Cardiac muscle cell (in vitro differentiated cells and primary cell): ENCODE measurements at regions not wholly inside any gene's neighbourhood (a gene's known extent, or its start where the extent isn't known, plus 50 kb on each side); places are given as distances from the start of the nearest gene placed in this dataset.
A peak's percentile ranks its signal among the peaks of the same experiment; 100 is the strongest.

Experiments used
- DNase-seq, 2 donors: peaks; one replicate each; pipeline versions ENCODE4 v3.0.0 to v3.0.0-alpha.2; 2010 to 2017; ENCODE audit warnings: low read depth in 1 of 2, low spot score in 1 of 2
- H3K27ac ChIP-seq: fragments of 200-600 bp; sonication (generic); 2 replicates; pipeline ENCODE4 v1.5.1; 2016
- H3K27me3 ChIP-seq: fragments of 200-600 bp; sonication (generic); 2 replicates; pipeline ENCODE4 v1.6.0; 2016; ENCODE audit warnings: control low read depth
- H3K36me3 ChIP-seq: fragments of 200-600 bp; sonication (generic); 2 replicates; pipeline ENCODE4 v1.5.1; 2016; ENCODE audit warnings: control low read depth
- H3K4me1 ChIP-seq: fragments of 200-600 bp; sonication (generic); 2 replicates; pipeline ENCODE4 v1.8.1; 2017; ENCODE audit warnings: low read depth, mild to moderate bottlenecking, mixed run types
- H3K4me3 ChIP-seq: fragments of 200-600 bp; sonication (generic); 2 replicates; pipeline ENCODE4 v1.5.1; 2016; ENCODE audit warnings: mild to moderate bottlenecking
- H3K9me3 ChIP-seq: fragments of 200-600 bp; sonication (generic); 2 replicates; pipeline ENCODE4 v1.5.1; 2017; ENCODE audit warnings: low read depth, mild to moderate bottlenecking, control low read depth
- CTCF ChIP-seq: IDR thresholded peaks from 2 replicates; pipeline ENCODE4 v1.5.1; 2012; ENCODE audit warnings: low read depth, mild to moderate bottlenecking, low read length

- H3K9me3 ChIP-seq, result no peaks in the 10 kb centered on the region
- H3K27ac ChIP-seq, result no peak overlapping the region
- H3K27me3 ChIP-seq, result no peaks in the 10 kb centered on the region
- no peaks in the 10 kb centered on the region for H3K4me1 ChIP-seq
- no peak for TF ChIP-seq CTCF
- peak in 1 of 2 donors; percentile 18 for DNase-seq
- no peak overlapping the region for H3K4me3 ChIP-seq
- H3K36me3 ChIP-seq, result no peaks in the 10 kb centered on the region
Observed at GRCh38 chr6:163793011-163793983, 378.8 kb downstream of the QKI start.

GRCh38 chr6:163790266-163790840 is 375.8 kb downstream of the QKI start:
- Histone ChIP-seq H3K36me3 (no peaks in the 10 kb centered on the region), H3K27me3 (no peaks in the 10 kb centered on the region), H3K4me3 (no peak overlapping the region), H3K27ac (no peak overlapping the region), H3K9me3 (no peaks in the 10 kb centered on the region), H3K4me1 (no peaks in the 10 kb centered on the region)
- DNase-seq, result peak in 1 of 2 donors; percentile 42
- no peak for TF ChIP-seq CTCF

- Histone ChIP-seq H3K4me3 (no peak overlapping the region), H3K27me3 (no peaks in the 10 kb centered on the region), H3K36me3 (no peaks in the 10 kb centered on the region), H3K27ac (no peak overlapping the region), H3K4me1 (no peaks in the 10 kb centered on the region), H3K9me3 (no peaks in the 10 kb centered on the region)
- DNase-seq, result no peak
- no peak for TF ChIP-seq CTCF
Observed at GRCh38 chr6:163789199-163789810, 374.8 kb downstream of the QKI start.

DNA sequence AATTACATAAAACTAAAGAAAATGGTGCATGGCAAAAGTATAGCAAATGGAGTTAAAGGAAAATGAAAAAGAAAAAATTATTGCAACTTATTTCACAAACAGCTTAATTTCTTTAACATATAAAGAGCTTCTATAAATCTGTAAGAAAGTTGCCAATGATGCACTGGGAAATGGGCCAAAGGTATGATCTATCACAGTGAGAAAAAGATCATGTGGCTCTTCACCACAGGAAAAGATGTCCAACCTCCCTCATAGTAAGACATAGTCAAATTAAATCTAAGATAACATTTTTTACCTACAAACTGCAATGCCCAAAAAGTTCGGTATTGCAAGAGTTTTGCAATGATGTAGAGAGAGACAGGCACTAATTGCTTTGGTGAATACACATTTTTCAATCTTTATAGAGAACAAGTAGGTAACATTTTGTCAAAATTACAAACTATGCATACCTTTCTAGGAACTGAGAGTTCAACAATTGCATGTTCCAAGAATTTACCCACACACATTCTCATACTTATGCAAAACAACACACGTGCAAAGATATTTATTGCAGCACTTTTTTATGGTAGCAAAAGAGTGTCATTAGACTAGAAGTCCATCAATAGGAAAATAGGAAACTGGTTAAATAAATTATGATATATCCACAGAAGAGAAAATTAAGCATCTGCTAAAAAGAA is 372.6 kb downstream of the QKI start:
- Histone ChIP-seq H3K27me3 (no peaks in the 10 kb centered on the region), H3K27ac (no peak overlapping the region), H3K36me3 (no peaks in the 10 kb centered on the region), H3K4me3 (no peak overlapping the region), H3K9me3 (no peaks in the 10 kb centered on the region), H3K4me1 (no peaks in the 10 kb centered on the region)
- no peak for DNase-seq
- TF ChIP-seq CTCF, result no peak

- Histone ChIP-seq H3K36me3 (no peaks in the 10 kb centered on the region), H3K4me3 (no peak overlapping the region), H3K27me3 (no peaks in the 10 kb centered on the region), H3K27ac (no peak overlapping the region), H3K9me3 (no peaks in the 10 kb centered on the region), H3K4me1 (peaks cover 28% of the 10 kb centered on the region)
- DNase-seq, result no peak
- TF ChIP-seq CTCF, result no peak
Observed at GRCh38 chr6:163782436-163783003, 368.0 kb downstream of the QKI start.
